Liver (tissue), 8 donors: ENCODE measurements at regions not wholly inside any gene's neighbourhood (a gene's known extent, or its start where the extent isn't known, plus 50 kb on each side); places are given as distances from the start of the nearest gene placed in this dataset.

Source experiments
- DNase-seq: peaks from one replicate; pipeline ENCODE4 v3.0.0-alpha.2; 2017; ENCODE audit warnings: low spot score
- H3K27ac ChIP-seq, 2 donors: one replicate each; pipeline ENCODE4 v1.7.0; 2013; ENCODE audit warnings: inconsistent platforms in 2 of 2, low read length in 2 of 2, control low read depth in 1 of 2, low read depth in 1 of 2, mild to moderate bottlenecking in 1 of 2
- H3K27me3 ChIP-seq, 4 donors: one replicate each; pipeline versions ENCODE4 v1.6.1 to v1.7.0; 2013; ENCODE audit warnings: low read length in 3 of 4, inconsistent platforms in 1 of 4, mild to moderate bottlenecking in 1 of 4, moderate library complexity in 1 of 4; ENCODE audit not compliant: control insufficient read depth in 4 of 4, insufficient read depth in 4 of 4
- H3K36me3 ChIP-seq, 4 donors: one replicate each; pipeline versions ENCODE4 v1.6.1 to v1.7.0; 2013; ENCODE audit warnings: low read length in 3 of 4, mild to moderate bottlenecking in 3 of 4, low read depth in 1 of 4, moderate library complexity in 1 of 4; ENCODE audit not compliant: control insufficient read depth in 4 of 4, insufficient read depth in 3 of 4
- H3K4me1 ChIP-seq, 4 donors: one replicate each; pipeline versions ENCODE4 v1.6.1 to v1.7.0; 2013; ENCODE audit warnings: low read length in 3 of 4, mild to moderate bottlenecking in 3 of 4, moderate library complexity in 1 of 4; ENCODE audit not compliant: control insufficient read depth in 4 of 4, insufficient read depth in 4 of 4
- H3K4me3 ChIP-seq, 3 donors: one replicate each; pipeline versions ENCODE4 v1.6.1 to v1.7.0; 2013; ENCODE audit warnings: low read length in 3 of 3, control low read depth in 1 of 3, low read depth in 1 of 3, mild to moderate bottlenecking in 1 of 3
- H3K9ac ChIP-seq, 2 donors: one replicate each; pipeline ENCODE4 v1.7.0; 2013; ENCODE audit warnings: low read length in 2 of 2, mild to moderate bottlenecking in 2 of 2, moderate library complexity in 2 of 2, control low read depth in 1 of 2, low read depth in 1 of 2
- H3K9me3 ChIP-seq, 4 donors: one replicate each; pipeline versions ENCODE4 v1.6.1 to v1.7.0; 2013; ENCODE audit warnings: low read length in 3 of 4; ENCODE audit not compliant: control insufficient read depth in 4 of 4
- ATF3 ChIP-seq: IDR thresholded peaks from 2 replicates; pipeline ENCODE4 v1.6.1; 2016; ENCODE audit warnings: antibody characterized with exemption
- CTCF ChIP-seq: fragments of 150-350 bp; IDR thresholded peaks from 2 replicates; pipeline ENCODE4 v1.5.1; 2017; ENCODE audit warnings: improper control_type of control experiment, low read depth, low read length; ENCODE audit not compliant: missing input control
- EGR1 ChIP-seq, 2 donors: IDR thresholded peaks; 2 replicates each; pipeline ENCODE4 v1.6.1; 2016 to 2018; ENCODE audit warnings: antibody characterized with exemption in 2 of 2, low read depth in 2 of 2
- FOXA1 ChIP-seq: IDR thresholded peaks from 2 replicates; pipeline ENCODE4 v1.6.1; 2016; ENCODE audit warnings: antibody characterized with exemption
- FOXA2 ChIP-seq: IDR thresholded peaks from 2 replicates; pipeline ENCODE4 v1.6.1; 2016; ENCODE audit warnings: antibody characterized with exemption
- GABPA ChIP-seq, 2 donors: IDR thresholded peaks in 1 of 2; conservative IDR thresholded peaks in 1 of 2; 2 replicates each; pipeline ENCODE4 v1.6.1; 2016; ENCODE audit warnings: antibody characterized with exemption in 2 of 2, mild to moderate bottlenecking in 1 of 2, moderate library complexity in 1 of 2
- HNF4G ChIP-seq: IDR thresholded peaks from 2 replicates; pipeline ENCODE4 v1.6.1; 2016; ENCODE audit warnings: antibody characterized with exemption
- JUND ChIP-seq, 2 donors: IDR thresholded peaks; 2 replicates each; pipeline ENCODE4 v1.6.1; 2016; ENCODE audit warnings: antibody characterized with exemption in 2 of 2
- MAX ChIP-seq: IDR thresholded peaks from 2 replicates; pipeline ENCODE4 v1.6.1; 2016; ENCODE audit warnings: antibody characterized with exemption
- NR2F2 ChIP-seq: IDR thresholded peaks from 2 replicates; pipeline ENCODE4 v1.6.1; 2016; ENCODE audit warnings: antibody characterized with exemption
- REST ChIP-seq: IDR thresholded peaks from 2 replicates; pipeline ENCODE4 v1.6.1; 2016; ENCODE audit warnings: antibody characterized with exemption, mild to moderate bottlenecking
- RXRA ChIP-seq, 2 donors: IDR thresholded peaks; 2 replicates each; pipeline ENCODE4 v1.6.1; 2017 to 2018; ENCODE audit warnings: antibody characterized with exemption in 2 of 2, mild to moderate bottlenecking in 1 of 2
- SP1 ChIP-seq: IDR thresholded peaks from 2 replicates; pipeline ENCODE4 v1.6.1; 2018; ENCODE audit warnings: antibody characterized with exemption, mild to moderate bottlenecking
- TAF1 ChIP-seq: conservative IDR thresholded peaks from 2 replicates; pipeline ENCODE4 v1.6.1; 2016; ENCODE audit warnings: antibody characterized with exemption, mild to moderate bottlenecking
- YY1 ChIP-seq: IDR thresholded peaks from 2 replicates; pipeline ENCODE4 v1.6.1; 2016; ENCODE audit warnings: antibody characterized with exemption, mild to moderate bottlenecking
- WGBS: extraction: QIAGEN DNeasy Blood & Tissue Kit; methylation state at CpG from one replicate; pipeline ENCODE4 v1.1.7; 2013; 5-methylcytosine and 5-hydroxymethylcytosine counted together
- donor health status: healthy.
- donor health status: healthy.
- donor health status: healthy.
- donor health status: healthy.
- donor health status: healthy.

- Histone ChIP-seq H3K4me1 (no peaks in the 10 kb centered on the region), H3K9me3 (no peaks in the 10 kb centered on the region), H3K27me3 (no peaks in the 10 kb centered on the region), H3K36me3 (no peaks in the 10 kb centered on the region), H3K27ac (no peak overlapping the region), H3K4me3 (no peak overlapping the region), H3K9ac (no peak overlapping the region)
- no peak for DNase-seq
- TF ChIP-seq GABPA (IDR thresholded peaks at IDR 0.05 in 1 of 2, conservative IDR thresholded peaks at IDR 0.05 in 1 of 2) (no peak), YY1 (no peak), RXRA (IDR thresholded peaks at IDR 0.05) (no peak), JUND (IDR thresholded peaks at IDR 0.05) (no peak), FOXA2 (no peak), FOXA1 (no peak), REST (no peak), HNF4G (no peak), SP1 (no peak), MAX (no peak), CTCF (no peak), EGR1 (IDR thresholded peaks at IDR 0.05; ENCODE audit: low read depth in 2 of 2) (no peak), NR2F2 (no peak), ATF3 (no peak)
- WGBS = 77% methylated on average over 11 of the region's 11 CpGs
Measured at GRCh38 chr1:90494748-90495282, 222.3 kb downstream of the BARHL2 start.

GRCh38 chr1:90488451-90488850 lies 228.7 kb downstream of the BARHL2 start:
- Histone ChIP-seq H3K36me3 (no peaks in the 10 kb centered on the region), H3K9me3 (no peaks in the 10 kb centered on the region), H3K27me3 (no peaks in the 10 kb centered on the region), H3K4me3 (no peak overlapping the region), H3K27ac (no peak overlapping the region), H3K9ac (no peak overlapping the region), H3K4me1 (no peaks in the 10 kb centered on the region)
- DNase-seq = no peak
- 85% methylated on average over 5 of the region's 5 CpGs for WGBS
- no peak for TF ChIP-seq REST
- no peak for TF ChIP-seq TAF1
